Suprapubic skin (tissue), 4 donors: ENCODE measurements at regions not wholly inside any gene's neighbourhood (a gene's known extent, or its start where the extent isn't known, plus 50 kb on each side); places are given as distances from the start of the nearest gene placed in this dataset.
"Not testable (repeated sequence)": the region's sequence is repeated elsewhere in the genome, so short reads cannot be mapped to it uniquely, and the experiment has no call there.

Experiments used
- DNase-seq, 2 donors: peaks; one replicate each; pipeline ENCODE4 v3.0.0-alpha.2; 2019; ENCODE audit warnings: low spot score in 2 of 2
- H3K27ac ChIP-seq: fragments of 200-600 bp; sonication (generic); one replicate; pipeline ENCODE4 v1.5.1; 2019
- H3K27me3 ChIP-seq: fragments of 200-600 bp; sonication (generic); one replicate; pipeline ENCODE4 v1.5.1; 2019
- H3K36me3 ChIP-seq: fragments of 200-600 bp; sonication (generic); one replicate; pipeline ENCODE4 v1.5.1; 2019
- H3K4me1 ChIP-seq: fragments of 200-600 bp; sonication (generic); one replicate; pipeline ENCODE4 v1.5.1; 2019
- H3K4me3 ChIP-seq: fragments of 200-600 bp; sonication (generic); one replicate; pipeline ENCODE4 v1.5.1; 2019; ENCODE audit warnings: mild to moderate bottlenecking
- H3K9me3 ChIP-seq: fragments of 200-600 bp; sonication (generic); one replicate; pipeline ENCODE4 v1.5.1; 2019
- EP300 ChIP-seq: sonication (generic); formaldehyde crosslinking; IDR thresholded peaks from one replicate; pipeline ENCODE4 v1.6.1; 2017; ENCODE audit warnings: antibody characterized with exemption
- POLR2A ChIP-seq, 2 donors: fragments of 450-650 bp; IDR thresholded peaks; one replicate each; pipeline ENCODE4 v1.6.1; 2017; ENCODE audit warnings: antibody characterized with exemption in 2 of 2, mild to moderate bottlenecking in 2 of 2, moderate library complexity in 2 of 2
- POLR2AphosphoS5 ChIP-seq, 3 donors: sonication (generic); formaldehyde crosslinking; IDR thresholded peaks; one replicate each; pipeline ENCODE4 v1.6.1; 2017; ENCODE audit warnings: antibody characterized with exemption in 3 of 3
- WGBS: methylation state at CpG from one replicate; pipeline ENCODE4 v1.1.5; 2018; 5-methylcytosine and 5-hydroxymethylcytosine counted together
- TF ChIP-seq, protein P1 (sequence below), 2 donors: fragments of 200-600 bp in 1 of 2; fragments of 450-650 bp in 1 of 2; sonication (generic) in 1 of 2; IDR thresholded peaks; one replicate each; pipeline ENCODE4 v1.5.1; 2016 to 2019; ENCODE audit warnings: antibody characterized with exemption in 2 of 2, mild to moderate bottlenecking in 1 of 2, moderate library complexity in 1 of 2

- H3K9me3 ChIP-seq, result no peaks in the 10 kb centered on the region
- H3K27ac ChIP-seq, result no peak overlapping the region
- TF ChIP-seq, protein P1, sequence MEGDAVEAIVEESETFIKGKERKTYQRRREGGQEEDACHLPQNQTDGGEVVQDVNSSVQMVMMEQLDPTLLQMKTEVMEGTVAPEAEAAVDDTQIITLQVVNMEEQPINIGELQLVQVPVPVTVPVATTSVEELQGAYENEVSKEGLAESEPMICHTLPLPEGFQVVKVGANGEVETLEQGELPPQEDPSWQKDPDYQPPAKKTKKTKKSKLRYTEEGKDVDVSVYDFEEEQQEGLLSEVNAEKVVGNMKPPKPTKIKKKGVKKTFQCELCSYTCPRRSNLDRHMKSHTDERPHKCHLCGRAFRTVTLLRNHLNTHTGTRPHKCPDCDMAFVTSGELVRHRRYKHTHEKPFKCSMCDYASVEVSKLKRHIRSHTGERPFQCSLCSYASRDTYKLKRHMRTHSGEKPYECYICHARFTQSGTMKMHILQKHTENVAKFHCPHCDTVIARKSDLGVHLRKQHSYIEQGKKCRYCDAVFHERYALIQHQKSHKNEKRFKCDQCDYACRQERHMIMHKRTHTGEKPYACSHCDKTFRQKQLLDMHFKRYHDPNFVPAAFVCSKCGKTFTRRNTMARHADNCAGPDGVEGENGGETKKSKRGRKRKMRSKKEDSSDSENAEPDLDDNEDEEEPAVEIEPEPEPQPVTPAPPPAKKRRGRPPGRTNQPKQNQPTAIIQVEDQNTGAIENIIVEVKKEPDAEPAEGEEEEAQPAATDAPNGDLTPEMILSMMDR (IDR thresholded peaks at IDR 0.05), result no peak
- TF ChIP-seq EP300 (no peak), POLR2A (IDR thresholded peaks at IDR 0.05) (no peak), POLR2AphosphoS5 (IDR thresholded peaks at IDR 0.05) (no peak)
- no peaks in the 10 kb centered on the region for H3K36me3 ChIP-seq
- H3K4me3 ChIP-seq, result no peak overlapping the region
- WGBS, result 95% methylated on average over 1 of the region's 1 CpG
- no peak for DNase-seq
- peaks cover under 1% of the 10 kb centered on the region for H3K4me1 ChIP-seq
- H3K27me3 ChIP-seq, result no peaks in the 10 kb centered on the region
These were observed 405.3 kb upstream of the SLC30A5 start for GRCh38 chr5:68688547-68688946.

GRCh38 chr5:68689010-68689409 is 404.8 kb upstream of the SLC30A5 start:
- Histone ChIP-seq H3K27me3 (no peaks in the 10 kb centered on the region), H3K36me3 (no peaks in the 10 kb centered on the region), H3K4me1 (no peaks in the 10 kb centered on the region), H3K27ac (no peak overlapping the region), H3K9me3 (no peaks in the 10 kb centered on the region), H3K4me3 (no peak overlapping the region)
- no peak for DNase-seq
- TF ChIP-seq EP300, result no peak
- TF ChIP-seq POLR2A (IDR thresholded peaks at IDR 0.05), result no peak
- TF ChIP-seq POLR2AphosphoS5 (IDR thresholded peaks at IDR 0.05), result no peak
- TF ChIP-seq, protein P1 (IDR thresholded peaks at IDR 0.05), result no peak

- not testable (repeated sequence) for H3K4me1 ChIP-seq, H3K36me3 ChIP-seq, H3K4me3 ChIP-seq, H3K27me3 ChIP-seq, H3K9me3 ChIP-seq, DNase-seq, H3K27ac ChIP-seq
- 72% methylated on average over 5 of the region's 9 CpGs for WGBS
These were observed 401.9 kb upstream of the SLC30A5 start for GRCh38 chr5:68691874-68692273.

DNA sequence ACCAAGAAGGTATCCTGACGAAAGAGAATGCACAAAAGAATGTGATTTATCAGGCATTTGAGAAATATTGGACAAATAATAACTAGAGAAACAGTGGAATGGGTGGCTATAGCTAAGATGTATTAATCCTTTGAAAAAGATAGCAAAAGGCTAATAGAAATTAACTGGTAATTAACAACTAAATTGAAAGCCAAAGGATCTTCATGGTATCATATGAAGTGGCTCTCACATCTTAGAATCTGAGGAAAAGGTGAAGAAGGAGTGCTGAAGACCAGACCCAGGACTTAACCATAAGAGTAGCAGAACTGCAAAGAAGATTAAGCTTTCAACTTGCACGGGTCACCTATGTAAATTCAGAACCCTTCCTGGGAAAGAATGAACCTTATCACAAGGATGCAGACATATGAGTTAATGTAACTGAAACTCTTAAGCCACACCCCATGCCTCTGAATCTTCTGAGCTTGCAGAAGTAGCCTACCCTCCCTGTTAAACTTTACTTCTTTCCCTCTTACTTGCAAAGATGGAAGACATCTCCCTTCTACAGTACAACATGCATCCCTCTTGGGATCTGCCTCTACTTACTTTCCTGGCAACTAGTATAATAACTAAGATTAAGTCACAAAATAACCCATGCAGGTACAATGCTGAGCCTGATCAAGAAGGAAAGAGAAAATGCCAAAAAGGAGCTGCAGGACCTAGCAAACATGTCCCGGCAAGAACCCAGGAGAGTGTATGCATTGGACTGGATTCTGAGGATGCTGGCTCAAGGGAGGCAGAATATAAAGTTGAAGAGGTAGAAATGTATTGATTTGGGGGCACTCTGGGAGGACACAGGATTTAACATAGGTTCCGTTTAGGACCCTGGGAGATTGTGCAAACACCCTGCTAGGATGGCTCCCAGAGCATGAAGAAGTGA is 395.5 kb upstream of the SLC30A5 start:
- DNase-seq, result no peak
- no peaks in the 10 kb centered on the region for H3K4me1 ChIP-seq
- 84% methylated on average over 4 of the region's 4 CpGs for WGBS
- no peak overlapping the region for H3K4me3 ChIP-seq
- H3K36me3 ChIP-seq, result no peaks in the 10 kb centered on the region
- H3K9me3 ChIP-seq, result no peaks in the 10 kb centered on the region
- no peaks in the 10 kb centered on the region for H3K27me3 ChIP-seq
- no peak overlapping the region for H3K27ac ChIP-seq
- TF ChIP-seq, protein P1 (IDR thresholded peaks at IDR 0.05), result no peak
- TF ChIP-seq EP300 (no peak), POLR2A (IDR thresholded peaks at IDR 0.05) (no peak), POLR2AphosphoS5 (IDR thresholded peaks at IDR 0.05) (no peak)

DNA sequence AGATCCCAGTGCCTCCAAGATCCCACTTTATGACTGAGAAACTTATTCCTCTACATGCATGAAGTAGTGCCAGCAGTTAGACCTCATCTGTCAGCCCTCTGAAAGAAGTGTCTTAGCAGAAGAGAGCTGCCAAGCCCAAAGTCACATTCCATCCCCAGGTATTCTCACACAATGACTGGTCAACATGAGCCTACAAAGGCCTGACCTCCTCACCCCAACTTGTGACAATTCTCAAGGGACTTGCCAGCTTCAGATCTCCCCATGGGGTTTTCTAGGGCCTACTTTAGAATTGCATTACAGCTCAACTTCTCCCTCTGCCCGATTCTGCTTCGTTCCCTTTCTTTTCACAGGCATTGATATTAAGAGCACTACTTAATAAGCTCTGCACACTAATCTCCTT is 393.8 kb upstream of the SLC30A5 start:
- Histone ChIP-seq H3K27me3 (no peaks in the 10 kb centered on the region), H3K36me3 (no peaks in the 10 kb centered on the region), H3K9me3 (no peaks in the 10 kb centered on the region), H3K4me3 (no peak overlapping the region), H3K4me1 (no peaks in the 10 kb centered on the region), H3K27ac (no peak overlapping the region)
- TF ChIP-seq EP300 (no peak), POLR2AphosphoS5 (IDR thresholded peaks at IDR 0.05) (no peak), POLR2A (IDR thresholded peaks at IDR 0.05) (no peak)
- TF ChIP-seq, protein P1 (IDR thresholded peaks at IDR 0.05), result no peak
- 79% methylated on average over 2 of the region's 2 CpGs for WGBS
- no peak for DNase-seq
